ENCODE measurements at regions not wholly inside any gene's neighbourhood (a gene's known extent, or its start where the extent isn't known, plus 50 kb on each side); places are given as distances from the start of the nearest gene placed in this dataset.
A peak's percentile ranks its signal among the peaks of the same experiment; 100 is the strongest.

DNA sequence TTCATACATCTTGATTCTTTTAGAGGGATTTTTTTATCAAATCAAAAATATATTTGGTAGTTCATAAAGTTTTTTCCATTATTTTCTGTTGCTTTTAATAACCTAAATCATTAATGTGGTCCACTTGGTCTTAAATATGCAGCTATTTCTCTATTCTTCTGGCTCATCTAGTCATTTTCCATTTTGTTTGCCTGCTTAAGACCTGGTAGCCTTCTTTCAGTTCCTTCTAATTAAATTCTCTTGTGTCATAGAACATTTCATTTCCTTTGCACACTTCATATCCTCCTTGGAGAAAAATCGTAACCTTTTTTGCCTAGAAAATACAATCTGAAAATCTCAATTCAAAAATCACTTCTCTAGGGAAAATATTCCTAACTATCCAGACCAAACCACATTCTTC, 387.0 kb downstream of the LRFN5 start:
- no peak for DNase-seq (ENCODE audit: low spot score)

- peak; percentile 13 for DNase-seq (ENCODE audit: low spot score)
Measured at GRCh38 chr14:41986700-41987099, 380.0 kb downstream of the LRFN5 start.

- DNase-seq (ENCODE audit: low spot score) = no peak
Measured at GRCh38 chr14:41986083-41986645, 379.5 kb downstream of the LRFN5 start.

DNA sequence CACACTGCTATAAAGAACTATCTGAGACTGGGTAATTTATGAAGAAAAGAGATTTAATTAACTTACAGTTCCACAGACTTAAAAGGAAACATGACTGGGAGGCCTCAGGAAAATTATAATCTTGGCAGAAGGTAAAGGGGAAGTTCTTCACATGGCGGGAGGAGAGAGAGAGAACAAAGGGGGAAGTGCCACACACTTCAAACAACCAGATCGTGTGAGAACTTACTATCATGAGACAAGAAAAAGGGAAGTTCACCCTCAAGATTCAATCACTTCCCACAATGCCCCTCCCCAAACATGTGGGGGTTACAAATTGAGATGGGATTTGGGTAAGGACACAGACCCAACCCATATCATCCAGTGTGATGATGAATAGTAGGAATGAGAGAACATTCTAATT, 366.5 kb downstream of the LRFN5 start:
- DNase-seq (ENCODE audit: low spot score) = no peak

DNA sequence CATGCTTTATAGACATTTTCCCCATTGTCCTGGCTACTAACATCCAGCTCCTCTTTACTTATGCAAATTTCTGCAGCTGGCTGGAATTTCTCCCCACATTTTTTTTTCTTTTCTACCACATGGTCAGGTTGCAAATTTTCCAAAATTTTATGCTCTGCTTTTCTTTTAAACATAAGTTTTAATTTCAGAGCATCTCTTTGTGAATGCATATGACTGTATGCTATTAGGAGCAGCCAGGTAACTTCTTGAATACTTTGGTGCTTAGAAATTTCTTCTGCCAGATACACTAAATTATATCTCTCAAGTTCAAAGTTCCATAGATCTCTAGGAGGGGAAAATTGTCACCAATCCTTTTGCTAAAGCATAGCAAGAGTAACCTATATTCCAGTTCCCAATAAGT, 365.9 kb downstream of the LRFN5 start:
- DNase-seq (ENCODE audit: low spot score) = no peak

DNA sequence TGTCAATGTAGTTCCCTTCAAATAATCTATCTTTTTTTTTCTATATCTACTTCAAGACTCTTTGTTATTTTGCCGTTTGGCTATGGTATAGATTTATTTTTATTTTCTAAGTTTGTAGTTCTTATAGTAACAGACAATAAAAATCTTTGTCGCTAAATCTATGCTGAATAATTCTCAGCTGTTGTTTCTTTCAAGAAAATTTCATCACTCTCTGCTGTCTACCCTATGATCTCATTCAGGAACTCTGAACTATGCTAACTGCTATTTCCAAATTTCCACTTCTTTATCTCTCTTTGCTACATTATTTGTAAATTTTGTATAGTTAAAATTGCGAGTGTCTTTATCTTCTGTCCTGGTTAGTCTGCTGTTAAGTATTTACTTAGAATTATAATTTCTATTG, 353.6 kb downstream of the LRFN5 start:
- DNase-seq (ENCODE audit: low spot score) = no peak

DNA sequence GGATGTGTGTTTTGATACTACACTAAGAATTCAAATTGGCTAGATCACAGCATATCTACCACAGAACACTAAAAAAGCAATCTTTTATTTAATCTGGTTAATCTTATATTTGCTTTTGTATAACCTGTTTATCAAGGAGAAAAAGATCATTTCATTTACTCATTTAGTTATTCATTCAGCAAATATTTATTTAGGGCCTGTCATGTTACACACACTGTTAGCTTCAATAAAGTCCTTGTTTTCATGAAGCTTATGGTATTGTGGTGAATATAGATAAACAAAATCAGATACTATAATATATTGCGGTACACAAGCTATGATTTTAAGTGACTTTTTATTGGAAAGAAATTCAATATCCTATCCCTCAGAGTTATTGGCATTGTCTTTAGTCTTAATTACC, 350.8 kb downstream of the LRFN5 start:
- no peak for DNase-seq (ENCODE audit: low spot score)
